ENCODE measurements at regions not wholly inside any gene's neighbourhood (a gene's known extent, or its start where the extent isn't known, plus 50 kb on each side); places are given as distances from the start of the nearest gene placed in this dataset.

DNA sequence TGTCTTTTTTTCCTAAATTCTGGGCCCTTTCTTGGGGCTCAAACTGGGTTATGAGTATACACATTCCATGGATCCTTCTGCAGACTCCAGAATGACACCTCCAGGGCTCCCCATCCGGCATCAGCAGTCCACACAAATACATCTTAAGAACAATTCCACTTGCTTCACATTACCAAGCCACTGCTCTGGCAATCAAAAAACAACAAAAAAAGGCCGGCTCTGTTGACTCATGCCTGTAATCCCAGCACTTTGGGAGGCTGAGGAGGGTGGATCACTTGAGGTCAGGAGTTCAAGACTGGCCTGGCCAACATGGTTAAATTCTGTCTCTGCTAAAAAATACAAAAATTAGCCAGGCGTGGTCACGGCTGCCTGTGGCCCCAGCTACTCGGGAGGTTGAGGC lies 49.9 kb upstream of the LPP start:
- TF ChIP-seq TAF1 (IDR thresholded peaks at IDR 0.05; ENCODE audit: borderline replicate concordance, low read depth, low read length) (no peak), RCOR1 (IDR thresholded peaks at IDR 0.05; ENCODE audit: low read length) (no peak), SMC3 (IDR thresholded peaks at IDR 0.05; ENCODE audit: low read depth, low read length) (no peak), EP300 (IDR thresholded peaks at IDR 0.05; ENCODE audit: borderline replicate concordance in 1 of 2, low read depth in 1 of 2, low read length in 1 of 2) (no peak)
- TF ChIP-seq, protein P1, sequence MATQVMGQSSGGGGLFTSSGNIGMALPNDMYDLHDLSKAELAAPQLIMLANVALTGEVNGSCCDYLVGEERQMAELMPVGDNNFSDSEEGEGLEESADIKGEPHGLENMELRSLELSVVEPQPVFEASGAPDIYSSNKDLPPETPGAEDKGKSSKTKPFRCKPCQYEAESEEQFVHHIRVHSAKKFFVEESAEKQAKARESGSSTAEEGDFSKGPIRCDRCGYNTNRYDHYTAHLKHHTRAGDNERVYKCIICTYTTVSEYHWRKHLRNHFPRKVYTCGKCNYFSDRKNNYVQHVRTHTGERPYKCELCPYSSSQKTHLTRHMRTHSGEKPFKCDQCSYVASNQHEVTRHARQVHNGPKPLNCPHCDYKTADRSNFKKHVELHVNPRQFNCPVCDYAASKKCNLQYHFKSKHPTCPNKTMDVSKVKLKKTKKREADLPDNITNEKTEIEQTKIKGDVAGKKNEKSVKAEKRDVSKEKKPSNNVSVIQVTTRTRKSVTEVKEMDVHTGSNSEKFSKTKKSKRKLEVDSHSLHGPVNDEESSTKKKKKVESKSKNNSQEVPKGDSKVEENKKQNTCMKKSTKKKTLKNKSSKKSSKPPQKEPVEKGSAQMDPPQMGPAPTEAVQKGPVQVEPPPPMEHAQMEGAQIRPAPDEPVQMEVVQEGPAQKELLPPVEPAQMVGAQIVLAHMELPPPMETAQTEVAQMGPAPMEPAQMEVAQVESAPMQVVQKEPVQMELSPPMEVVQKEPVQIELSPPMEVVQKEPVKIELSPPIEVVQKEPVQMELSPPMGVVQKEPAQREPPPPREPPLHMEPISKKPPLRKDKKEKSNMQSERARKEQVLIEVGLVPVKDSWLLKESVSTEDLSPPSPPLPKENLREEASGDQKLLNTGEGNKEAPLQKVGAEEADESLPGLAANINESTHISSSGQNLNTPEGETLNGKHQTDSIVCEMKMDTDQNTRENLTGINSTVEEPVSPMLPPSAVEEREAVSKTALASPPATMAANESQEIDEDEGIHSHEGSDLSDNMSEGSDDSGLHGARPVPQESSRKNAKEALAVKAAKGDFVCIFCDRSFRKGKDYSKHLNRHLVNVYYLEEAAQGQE (IDR thresholded peaks at IDR 0.05; ENCODE audit: low read depth, low read length): no peak
- TF ChIP-seq, protein P2, sequence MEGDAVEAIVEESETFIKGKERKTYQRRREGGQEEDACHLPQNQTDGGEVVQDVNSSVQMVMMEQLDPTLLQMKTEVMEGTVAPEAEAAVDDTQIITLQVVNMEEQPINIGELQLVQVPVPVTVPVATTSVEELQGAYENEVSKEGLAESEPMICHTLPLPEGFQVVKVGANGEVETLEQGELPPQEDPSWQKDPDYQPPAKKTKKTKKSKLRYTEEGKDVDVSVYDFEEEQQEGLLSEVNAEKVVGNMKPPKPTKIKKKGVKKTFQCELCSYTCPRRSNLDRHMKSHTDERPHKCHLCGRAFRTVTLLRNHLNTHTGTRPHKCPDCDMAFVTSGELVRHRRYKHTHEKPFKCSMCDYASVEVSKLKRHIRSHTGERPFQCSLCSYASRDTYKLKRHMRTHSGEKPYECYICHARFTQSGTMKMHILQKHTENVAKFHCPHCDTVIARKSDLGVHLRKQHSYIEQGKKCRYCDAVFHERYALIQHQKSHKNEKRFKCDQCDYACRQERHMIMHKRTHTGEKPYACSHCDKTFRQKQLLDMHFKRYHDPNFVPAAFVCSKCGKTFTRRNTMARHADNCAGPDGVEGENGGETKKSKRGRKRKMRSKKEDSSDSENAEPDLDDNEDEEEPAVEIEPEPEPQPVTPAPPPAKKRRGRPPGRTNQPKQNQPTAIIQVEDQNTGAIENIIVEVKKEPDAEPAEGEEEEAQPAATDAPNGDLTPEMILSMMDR (IDR thresholded peaks at IDR 0.05): no peak

All from SK-N-SH (cell line).